HepG2 (cell line): ENCODE measurements at regions not wholly inside any gene's neighbourhood (a gene's known extent, or its start where the extent isn't known, plus 50 kb on each side); places are given as distances from the start of the nearest gene placed in this dataset.
A peak's percentile ranks its signal among the peaks of the same experiment; 100 is the strongest.

Source experiments
- CBFB ChIP-seq: sonication (generic); formaldehyde crosslinking; IDR thresholded peaks from 2 replicates; pipeline ENCODE4 v1.4.0; 2020; ENCODE audit warnings: missing genetic modification reagents
- CCAR2 ChIP-seq: fragments of 200-400 bp; formaldehyde crosslinking; optimal IDR thresholded peaks from 2 replicates; pipeline ENCODE3; 2018; ENCODE audit warnings: low read depth, mild to moderate bottlenecking, low read length, moderate library complexity
- DNMT3B ChIP-seq: conservative IDR thresholded peaks from 2 replicates; pipeline ENCODE4 v1.6.1; 2016; ENCODE audit warnings: missing biosample characterization, control low read depth
- GTF3A ChIP-seq: sonication (generic); formaldehyde crosslinking; conservative IDR thresholded peaks from 2 replicates; pipeline ENCODE4 v1.4.0; 2020; ENCODE audit warnings: mild to moderate bottlenecking, missing genetic modification reagents
- IKZF1 ChIP-seq: fragments of 450-650 bp; IDR thresholded peaks from 2 replicates; pipeline ENCODE4 v1.7.1; 2016
- MAFG ChIP-seq: sonication (generic); formaldehyde crosslinking; IDR thresholded peaks from 2 replicates; pipeline ENCODE4 v1.5.1; 2020; ENCODE audit warnings: mild to moderate bottlenecking, missing genetic modification reagents
- NKX3-1 ChIP-seq: sonication (generic); formaldehyde crosslinking; IDR thresholded peaks from 2 replicates; pipeline ENCODE4 v1.5.0; 2020; ENCODE audit warnings: missing genetic modification reagents
- PRPF4 ChIP-seq: fragments of 200-400 bp; formaldehyde crosslinking; IDR thresholded peaks from 2 replicates; pipeline ENCODE4 v1.6.1; 2016; ENCODE audit warnings: low read length, low read depth; ENCODE audit not compliant: poor library complexity, severe bottlenecking
- RXRB ChIP-seq: IDR thresholded peaks from 2 replicates; pipeline ENCODE4 v1.6.1; 2016; ENCODE audit warnings: borderline replicate concordance, missing genetic modification reagents, missing compliant biosample characterization
- SOX5 ChIP-seq: IDR thresholded peaks from 2 replicates; pipeline ENCODE4 v1.6.1; 2016; ENCODE audit warnings: borderline replicate concordance
- U2AF1 ChIP-seq: fragments of 200-400 bp; formaldehyde crosslinking; optimal IDR thresholded peaks from 2 replicates; pipeline ENCODE3; 2017; ENCODE audit warnings: mild to moderate bottlenecking, low read depth, low read length
- YEATS4 ChIP-seq: sonication (generic); formaldehyde crosslinking; IDR thresholded peaks from 2 replicates; pipeline ENCODE4 v1.4.0; 2020; ENCODE audit warnings: missing genetic modification reagents, borderline replicate concordance
- ZFAT ChIP-seq: sonication (generic); formaldehyde crosslinking; conservative IDR thresholded peaks from 2 replicates; pipeline ENCODE4 v1.8.1; 2023; ENCODE audit warnings: missing genetic modification reagents, inconsistent platforms
- ZFYVE20 ChIP-seq: sonication (generic); formaldehyde crosslinking; IDR thresholded peaks from 2 replicates; pipeline ENCODE4 v1.8.0; 2023; ENCODE audit warnings: low read depth, mild to moderate bottlenecking, moderate library complexity, missing genetic modification reagents, borderline replicate concordance
- ZKSCAN8 ChIP-seq: IDR thresholded peaks from 2 replicates; pipeline ENCODE4 v1.6.1; 2016; ENCODE audit warnings: borderline replicate concordance, missing genetic modification reagents, missing compliant biosample characterization
- ZNF207 ChIP-seq: fragments of 450-650 bp; IDR thresholded peaks from 2 replicates; pipeline ENCODE4 v1.6.1; 2016; ENCODE audit warnings: antibody characterized with exemption, borderline replicate concordance
- ZNF44 ChIP-seq: sonication (generic); formaldehyde crosslinking; IDR thresholded peaks from 2 replicates; pipeline ENCODE4 v1.5.1; 2020; ENCODE audit warnings: mild to moderate bottlenecking, missing genetic modification reagents
- ZNF562 ChIP-seq: sonication (generic); formaldehyde crosslinking; IDR thresholded peaks from 2 replicates; pipeline ENCODE4 v1.8.0; 2022; ENCODE audit warnings: missing genetic modification reagents, borderline replicate concordance
- ZNF619 ChIP-seq: sonication (generic); formaldehyde crosslinking; IDR thresholded peaks from 2 replicates; pipeline ENCODE4 v1.4.0; 2020; ENCODE audit warnings: mild to moderate bottlenecking, missing genetic modification reagents
- ZNF720 ChIP-seq: sonication (generic); formaldehyde crosslinking; IDR thresholded peaks from 2 replicates; pipeline ENCODE4 v1.4.0; 2020; ENCODE audit warnings: missing genetic modification reagents
- TF ChIP-seq, protein P1 (sequence below): sonication (generic); formaldehyde crosslinking; IDR thresholded peaks from 2 replicates; pipeline ENCODE4 v1.9.0; 2021; ENCODE audit warnings: mild to moderate bottlenecking, missing genetic modification reagents
- TF ChIP-seq, protein P2 (sequence below): sonication (generic); formaldehyde crosslinking; IDR thresholded peaks from 2 replicates; pipeline ENCODE4 v1.9.0; 2022; ENCODE audit warnings: low read depth, missing genetic modification reagents

DNA sequence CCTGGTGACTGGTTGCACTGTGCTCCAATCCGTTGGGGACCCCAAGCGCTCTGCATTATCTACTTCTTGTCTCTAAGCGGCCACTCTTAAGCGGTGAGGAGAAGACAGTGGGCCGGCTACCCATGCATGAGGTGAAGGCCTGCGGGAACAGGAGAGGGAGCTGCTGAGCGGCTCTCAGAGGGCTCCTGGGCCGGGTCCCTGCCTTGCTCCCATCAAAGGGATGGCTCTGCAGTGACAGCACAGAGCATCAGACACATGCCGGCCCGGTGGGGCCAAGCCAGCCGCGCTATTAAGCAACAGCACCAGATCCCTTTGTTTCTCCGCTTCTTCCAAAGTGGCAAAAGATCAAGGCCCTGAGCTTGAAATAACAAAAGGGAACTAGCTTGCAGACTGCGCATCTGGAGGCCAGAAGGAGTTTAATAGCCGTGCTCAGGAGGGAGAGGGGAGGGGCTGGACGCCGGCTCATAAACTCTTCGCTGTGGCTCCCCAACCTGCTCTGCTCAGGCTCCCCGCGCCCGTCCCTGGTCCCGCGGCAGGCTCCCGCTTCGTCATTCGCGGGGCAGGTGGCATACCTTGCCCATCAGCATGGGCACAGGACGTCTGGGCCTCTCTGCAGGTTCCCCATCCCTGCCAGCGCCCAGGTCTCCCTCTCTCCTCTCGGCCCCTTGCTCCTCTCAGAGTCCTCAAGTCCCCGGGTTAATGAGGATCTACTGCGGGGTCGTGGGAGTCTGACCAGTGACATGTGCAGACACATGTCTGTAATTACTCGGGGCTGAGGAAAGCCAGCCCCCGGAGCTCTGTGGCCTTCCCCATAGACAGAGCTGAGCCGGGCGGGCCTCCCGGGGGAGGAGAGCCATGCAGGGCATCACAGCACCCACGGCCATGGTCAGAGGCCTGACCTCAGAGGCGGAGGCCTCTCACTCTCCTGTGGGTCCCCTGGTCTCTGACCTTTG, 96.7 kb downstream of the ASB1 start (continued):
- TF ChIP-seq, protein P1, sequence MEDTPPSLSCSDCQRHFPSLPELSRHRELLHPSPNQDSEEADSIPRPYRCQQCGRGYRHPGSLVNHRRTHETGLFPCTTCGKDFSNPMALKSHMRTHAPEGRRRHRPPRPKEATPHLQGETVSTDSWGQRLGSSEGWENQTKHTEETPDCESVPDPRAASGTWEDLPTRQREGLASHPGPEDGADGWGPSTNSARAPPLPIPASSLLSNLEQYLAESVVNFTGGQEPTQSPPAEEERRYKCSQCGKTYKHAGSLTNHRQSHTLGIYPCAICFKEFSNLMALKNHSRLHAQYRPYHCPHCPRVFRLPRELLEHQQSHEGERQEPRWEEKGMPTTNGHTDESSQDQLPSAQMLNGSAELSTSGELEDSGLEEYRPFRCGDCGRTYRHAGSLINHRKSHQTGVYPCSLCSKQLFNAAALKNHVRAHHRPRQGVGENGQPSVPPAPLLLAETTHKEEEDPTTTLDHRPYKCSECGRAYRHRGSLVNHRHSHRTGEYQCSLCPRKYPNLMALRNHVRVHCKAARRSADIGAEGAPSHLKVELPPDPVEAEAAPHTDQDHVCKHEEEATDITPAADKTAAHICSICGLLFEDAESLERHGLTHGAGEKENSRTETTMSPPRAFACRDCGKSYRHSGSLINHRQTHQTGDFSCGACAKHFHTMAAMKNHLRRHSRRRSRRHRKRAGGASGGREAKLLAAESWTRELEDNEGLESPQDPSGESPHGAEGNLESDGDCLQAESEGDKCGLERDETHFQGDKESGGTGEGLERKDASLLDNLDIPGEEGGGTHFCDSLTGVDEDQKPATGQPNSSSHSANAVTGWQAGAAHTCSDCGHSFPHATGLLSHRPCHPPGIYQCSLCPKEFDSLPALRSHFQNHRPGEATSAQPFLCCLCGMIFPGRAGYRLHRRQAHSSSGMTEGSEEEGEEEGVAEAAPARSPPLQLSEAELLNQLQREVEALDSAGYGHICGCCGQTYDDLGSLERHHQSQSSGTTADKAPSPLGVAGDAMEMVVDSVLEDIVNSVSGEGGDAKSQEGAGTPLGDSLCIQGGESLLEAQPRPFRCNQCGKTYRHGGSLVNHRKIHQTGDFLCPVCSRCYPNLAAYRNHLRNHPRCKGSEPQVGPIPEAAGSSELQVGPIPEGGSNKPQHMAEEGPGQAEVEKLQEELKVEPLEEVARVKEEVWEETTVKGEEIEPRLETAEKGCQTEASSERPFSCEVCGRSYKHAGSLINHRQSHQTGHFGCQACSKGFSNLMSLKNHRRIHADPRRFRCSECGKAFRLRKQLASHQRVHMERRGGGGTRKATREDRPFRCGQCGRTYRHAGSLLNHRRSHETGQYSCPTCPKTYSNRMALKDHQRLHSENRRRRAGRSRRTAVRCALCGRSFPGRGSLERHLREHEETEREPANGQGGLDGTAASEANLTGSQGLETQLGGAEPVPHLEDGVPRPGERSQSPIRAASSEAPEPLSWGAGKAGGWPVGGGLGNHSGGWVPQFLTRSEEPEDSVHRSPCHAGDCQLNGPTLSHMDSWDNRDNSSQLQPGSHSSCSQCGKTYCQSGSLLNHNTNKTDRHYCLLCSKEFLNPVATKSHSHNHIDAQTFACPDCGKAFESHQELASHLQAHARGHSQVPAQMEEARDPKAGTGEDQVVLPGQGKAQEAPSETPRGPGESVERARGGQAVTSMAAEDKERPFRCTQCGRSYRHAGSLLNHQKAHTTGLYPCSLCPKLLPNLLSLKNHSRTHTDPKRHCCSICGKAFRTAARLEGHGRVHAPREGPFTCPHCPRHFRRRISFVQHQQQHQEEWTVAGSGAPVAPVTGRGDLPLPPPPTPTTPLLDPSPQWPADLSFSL (CRISPR knock-in tag), result no peak
- TF ChIP-seq SOX5 (peak; percentile 98), U2AF1 (no peak), ZNF720 (CRISPR knock-in tag) (no peak), ZFYVE20 (CRISPR knock-in tag) (no peak), RXRB (CRISPR knock-in tag) (0 out of 2 replicates have a peak, but pooled peaks have one; percentile 17), ZNF619 (no peak), IKZF1 (no peak), ZNF44 (CRISPR knock-in tag) (no peak), ZKSCAN8 (CRISPR knock-in tag) (peak; percentile 24; the same call in 1 of the 2 replicates), YEATS4 (CRISPR knock-in tag) (no peak), ZNF562 (CRISPR knock-in tag) (no peak), MAFG (no peak), GTF3A (CRISPR knock-in tag) (no peak), NKX3-1 (CRISPR knock-in tag) (no peak), PRPF4 (no peak), CBFB (CRISPR knock-in tag) (no peak), ZNF207 (no peak), CCAR2 (no peak), DNMT3B (no peak), ZFAT (CRISPR knock-in tag) (no peak)
- TF ChIP-seq, protein P2, sequence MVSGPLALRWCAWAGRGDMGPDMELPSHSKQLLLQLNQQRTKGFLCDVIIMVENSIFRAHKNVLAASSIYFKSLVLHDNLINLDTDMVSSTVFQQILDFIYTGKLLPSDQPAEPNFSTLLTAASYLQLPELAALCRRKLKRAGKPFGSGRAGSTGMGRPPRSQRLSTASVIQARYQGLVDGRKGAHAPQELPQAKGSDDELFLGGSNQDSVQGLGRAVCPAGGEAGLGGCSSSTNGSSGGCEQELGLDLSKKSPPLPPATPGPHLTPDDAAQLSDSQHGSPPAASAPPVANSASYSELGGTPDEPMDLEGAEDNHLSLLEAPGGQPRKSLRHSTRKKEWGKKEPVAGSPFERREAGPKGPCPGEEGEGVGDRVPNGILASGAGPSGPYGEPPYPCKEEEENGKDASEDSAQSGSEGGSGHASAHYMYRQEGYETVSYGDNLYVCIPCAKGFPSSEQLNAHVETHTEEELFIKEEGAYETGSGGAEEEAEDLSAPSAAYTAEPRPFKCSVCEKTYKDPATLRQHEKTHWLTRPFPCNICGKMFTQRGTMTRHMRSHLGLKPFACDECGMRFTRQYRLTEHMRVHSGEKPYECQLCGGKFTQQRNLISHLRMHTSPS (CRISPR knock-in tag), result no peak
